ENCODE measurements at regions not wholly inside any gene's neighbourhood (a gene's known extent, or its start where the extent isn't known, plus 50 kb on each side); places are given as distances from the start of the nearest gene placed in this dataset.

- Histone ChIP-seq H3K36me3 (ENCODE audit: insufficient read depth, low read length) (no peaks in the 10 kb centered on the region), H4K20me1 (ENCODE audit: insufficient read depth, low read length) (no peaks in the 10 kb centered on the region), H3K79me2 (ENCODE audit: insufficient read depth, low read length) (no peaks in the 10 kb centered on the region), H3K4me2 (ENCODE audit: low read length) (no peak overlapping the region), H3K27ac (ENCODE audit: low read depth, low read length, poor library complexity, severe bottlenecking) (no peak overlapping the region), H3K9me3 (ENCODE audit: low read length) (no peaks in the 10 kb centered on the region), H2AFZ (ENCODE audit: low read length) (no peak overlapping the region), H3K27me3 (ENCODE audit: insufficient read depth, low read length) (no peaks in the 10 kb centered on the region), H3K4me1 (ENCODE audit: insufficient read depth, low read length, severe bottlenecking) (no peaks in the 10 kb centered on the region), H3K9ac (ENCODE audit: low read length) (no peak overlapping the region), H3K4me3 (ENCODE audit: low read depth, low read length, poor library complexity, severe bottlenecking) (no peak overlapping the region), H3F3A (ENCODE audit: insufficient read depth, low read length) (no peaks in the 10 kb centered on the region), H3K9me2 (ENCODE audit: low read depth, low read length) (no peaks in the 10 kb centered on the region)
- no peak for TF ChIP-seq EZH2 (IDR thresholded peaks at IDR 0.05; ENCODE audit: borderline replicate concordance, low read length)
- TF ChIP-seq CTCF (IDR thresholded peaks at IDR 0.05; ENCODE audit: low read length) = no peak
Observed at GRCh38 chr12:91672130-91672529, 473.5 kb downstream of the BTG1 start.

- Histone ChIP-seq H3K9me3 (ENCODE audit: low read length) (no peaks in the 10 kb centered on the region), H3F3A (ENCODE audit: insufficient read depth, low read length) (no peaks in the 10 kb centered on the region), H3K36me3 (ENCODE audit: insufficient read depth, low read length) (no peaks in the 10 kb centered on the region), H3K9ac (ENCODE audit: low read length) (no peak overlapping the region), H3K4me2 (ENCODE audit: low read length) (no peak overlapping the region), H3K4me1 (ENCODE audit: insufficient read depth, low read length, severe bottlenecking) (no peaks in the 10 kb centered on the region), H2AFZ (ENCODE audit: low read length) (no peak overlapping the region), H3K9me2 (ENCODE audit: low read depth, low read length) (no peaks in the 10 kb centered on the region), H4K20me1 (ENCODE audit: insufficient read depth, low read length) (no peaks in the 10 kb centered on the region), H3K27me3 (ENCODE audit: insufficient read depth, low read length) (no peaks in the 10 kb centered on the region), H3K27ac (ENCODE audit: low read depth, low read length, poor library complexity, severe bottlenecking) (no peak overlapping the region), H3K79me2 (ENCODE audit: insufficient read depth, low read length) (no peaks in the 10 kb centered on the region), H3K4me3 (ENCODE audit: low read depth, low read length, poor library complexity, severe bottlenecking) (no peak overlapping the region)
- no peak for TF ChIP-seq CTCF (IDR thresholded peaks at IDR 0.05; ENCODE audit: low read length)
- no peak for TF ChIP-seq EZH2 (IDR thresholded peaks at IDR 0.05; ENCODE audit: borderline replicate concordance, low read length)
Observed at GRCh38 chr12:91667694-91668093, 478.0 kb downstream of the BTG1 start.

GRCh38 chr12:91663744-91664143, 481.1 kb upstream of the DCN start:
- H3K9me3 ChIP-seq (ENCODE audit: low read length) = no peaks in the 10 kb centered on the region
- no peaks in the 10 kb centered on the region for H3K79me2 ChIP-seq (ENCODE audit: insufficient read depth, low read length)
- H2AFZ ChIP-seq (ENCODE audit: low read length) = no peak overlapping the region
- no peaks in the 10 kb centered on the region for H3K4me1 ChIP-seq (ENCODE audit: insufficient read depth, low read length, severe bottlenecking)
- no peak overlapping the region for H3K4me3 ChIP-seq (ENCODE audit: low read depth, low read length, poor library complexity, severe bottlenecking)
- H3K9ac ChIP-seq (ENCODE audit: low read length) = no peak overlapping the region
- no peak overlapping the region for H3K27ac ChIP-seq (ENCODE audit: low read depth, low read length, poor library complexity, severe bottlenecking)
- H3F3A ChIP-seq (ENCODE audit: insufficient read depth, low read length) = no peaks in the 10 kb centered on the region
- H3K36me3 ChIP-seq (ENCODE audit: insufficient read depth, low read length) = no peaks in the 10 kb centered on the region
- H4K20me1 ChIP-seq (ENCODE audit: insufficient read depth, low read length) = no peaks in the 10 kb centered on the region
- TF ChIP-seq CTCF (IDR thresholded peaks at IDR 0.05; ENCODE audit: low read length) = no peak
- no peaks in the 10 kb centered on the region for H3K9me2 ChIP-seq (ENCODE audit: low read depth, low read length)
- no peak overlapping the region for H3K4me2 ChIP-seq (ENCODE audit: low read length)
- H3K27me3 ChIP-seq (ENCODE audit: insufficient read depth, low read length) = no peaks in the 10 kb centered on the region
